HG02610 (cell line): ENCODE measurements at regions not wholly inside any gene's neighbourhood (a gene's known extent, or its start where the extent isn't known, plus 50 kb on each side); places are given as distances from the start of the nearest gene placed in this dataset.
"Not testable (repeated sequence)": the region's sequence is repeated elsewhere in the genome, so short reads cannot be mapped to it uniquely, and the experiment has no call there.

Experiments
- ATAC-seq: cut with Tn5 transposase; IDR thresholded peaks from one replicate; pipeline ENCODE4 v1.9.1; 2021; ENCODE audit warnings: mild to moderate bottlenecking, moderate library complexity; ENCODE audit not compliant: unreplicated experiment

GRCh38 chrY:19059733-19060132, 286.2 kb upstream of the HSFY2 start:
- ATAC-seq, result no peak

- no peak for ATAC-seq
Measured at GRCh38 chrY:19058831-19059370, 285.4 kb upstream of the HSFY2 start.

GRCh38 chrY:19056138-19056469, 282.6 kb upstream of the HSFY2 start:
- no peak for ATAC-seq

- no peak for ATAC-seq
Measured at GRCh38 chrY:19055232-19056137, 281.9 kb upstream of the HSFY2 start.

GRCh38 chrY:19053806-19054205, 280.3 kb upstream of the HSFY2 start:
- ATAC-seq, result no peak

- no peak for ATAC-seq
Measured at GRCh38 chrY:19051021-19051420, 277.5 kb upstream of the HSFY2 start.

- no peak for ATAC-seq
Measured at GRCh38 chrY:19042984-19043442, 269.5 kb upstream of the HSFY2 start.

GRCh38 chrY:19042306-19042958, 268.9 kb upstream of the HSFY2 start:
- no peak for ATAC-seq

- ATAC-seq, result no peak
Measured at GRCh38 chrY:19026631-19027030, 253.1 kb upstream of the HSFY2 start.

- ATAC-seq, result no peak
Measured at GRCh38 chrY:19023934-19024333, 250.4 kb upstream of the HSFY2 start.

GRCh38 chrY:19020193-19020592, 246.7 kb upstream of the HSFY2 start:
- no peak for ATAC-seq

GRCh38 chrY:19016990-19017389, 243.5 kb upstream of the HSFY2 start:
- no peak for ATAC-seq

GRCh38 chrY:19015854-19016253, 242.3 kb upstream of the HSFY2 start:
- ATAC-seq, result peak; percentile 42

- ATAC-seq, result no peak
Measured at GRCh38 chrY:19015213-19015612, 241.7 kb upstream of the HSFY2 start.

- ATAC-seq, result no peak
Measured at GRCh38 chrY:19012985-19013384, 239.4 kb upstream of the HSFY2 start.

- ATAC-seq, result peak; percentile 91
Measured at GRCh38 chrY:19011605-19012090, 238.1 kb upstream of the HSFY2 start.

GRCh38 chrY:19006234-19006633, 232.7 kb upstream of the HSFY2 start:
- ATAC-seq, result no peak

GRCh38 chrY:19005579-19005978, 232.0 kb upstream of the HSFY2 start:
- ATAC-seq, result no peak

GRCh38 chrY:18997635-18998240, 224.2 kb upstream of the HSFY2 start:
- ATAC-seq, result no peak

GRCh38 chrY:18993480-18993879, 219.9 kb upstream of the HSFY2 start:
- ATAC-seq, result no peak

GRCh38 chrY:18992684-18993083, 219.1 kb upstream of the HSFY2 start:
- ATAC-seq, result not testable (repeated sequence)
